CD4-positive, alpha-beta T cell treated with Interferon alpha-2 for 1 hour (primary cell): ENCODE measurements at regions not wholly inside any gene's neighbourhood (a gene's known extent, or its start where the extent isn't known, plus 50 kb on each side); places are given as distances from the start of the nearest gene placed in this dataset.
A peak's percentile ranks its signal among the peaks of the same experiment; 100 is the strongest.
"Not testable (repeated sequence)": the region's sequence is repeated elsewhere in the genome, so short reads cannot be mapped to it uniquely, and the experiment has no call there.

Experiments used
- DNase-seq, 2 donors: peaks; one replicate each; pipeline ENCODE4 v3.0.0-alpha.2; 2020 to 2022

DNA sequence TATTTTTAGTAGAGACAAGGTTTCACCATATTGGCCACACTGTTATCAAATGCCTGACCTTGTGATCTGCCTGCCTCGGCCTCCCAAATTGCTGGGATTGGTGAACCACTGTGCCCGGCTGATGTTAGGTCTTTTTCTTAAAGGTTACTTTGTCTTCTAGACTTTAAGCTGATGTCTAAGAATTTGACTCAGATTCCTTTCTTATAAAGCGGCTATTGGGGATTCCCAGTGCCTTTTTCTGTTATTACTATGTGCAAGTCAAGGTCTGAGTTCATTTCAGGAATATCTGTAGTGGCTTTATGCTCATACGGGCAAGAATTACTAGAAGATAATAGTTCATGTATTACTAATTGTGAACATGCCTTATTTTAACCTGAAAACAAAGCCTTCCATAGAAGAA, 102.8 kb downstream of the LAT start:
- DNase-seq: not testable (repeated sequence)

DNA sequence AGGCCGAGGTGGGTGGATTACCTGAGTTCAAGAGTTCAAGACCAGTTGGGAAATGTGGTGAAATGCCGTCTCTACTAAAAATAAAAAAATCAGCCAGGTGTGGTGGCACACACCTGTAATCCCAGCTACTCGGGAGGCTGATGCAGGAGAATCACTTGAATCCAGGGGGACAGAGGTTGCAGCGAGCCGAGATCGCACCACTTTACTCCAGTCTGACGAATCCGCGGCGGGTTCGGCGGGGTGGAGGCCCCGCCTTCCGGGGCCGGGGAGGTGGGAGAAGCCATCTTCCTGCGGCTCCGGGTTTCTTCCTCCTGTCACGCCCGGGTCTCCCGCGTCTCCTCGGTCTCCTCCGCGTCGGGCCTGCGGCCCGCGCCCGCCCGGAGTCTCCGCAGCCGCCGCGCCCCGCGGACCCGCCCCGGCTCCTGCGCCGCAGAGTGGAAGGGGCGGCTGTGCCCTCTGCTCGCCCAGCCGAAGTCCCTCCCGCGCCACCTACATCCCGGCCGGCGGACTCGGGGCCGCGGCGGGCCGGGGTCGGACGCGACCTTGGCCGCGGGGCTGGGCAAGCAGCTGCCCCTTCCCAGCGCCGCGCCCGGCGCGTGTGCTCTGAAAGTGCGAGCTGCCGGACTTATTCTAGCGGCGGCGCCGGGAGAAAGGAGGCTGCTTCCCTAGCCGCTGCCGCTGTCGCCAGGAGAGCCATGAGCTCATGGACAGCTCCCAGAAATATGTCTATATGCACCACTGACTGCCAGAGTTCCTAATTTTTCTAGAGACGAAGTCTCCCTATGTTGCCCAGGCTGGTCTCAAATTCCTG, 97.2 kb downstream of the LAT start:
- DNase-seq: peak; percentile 15 to 55

DNA sequence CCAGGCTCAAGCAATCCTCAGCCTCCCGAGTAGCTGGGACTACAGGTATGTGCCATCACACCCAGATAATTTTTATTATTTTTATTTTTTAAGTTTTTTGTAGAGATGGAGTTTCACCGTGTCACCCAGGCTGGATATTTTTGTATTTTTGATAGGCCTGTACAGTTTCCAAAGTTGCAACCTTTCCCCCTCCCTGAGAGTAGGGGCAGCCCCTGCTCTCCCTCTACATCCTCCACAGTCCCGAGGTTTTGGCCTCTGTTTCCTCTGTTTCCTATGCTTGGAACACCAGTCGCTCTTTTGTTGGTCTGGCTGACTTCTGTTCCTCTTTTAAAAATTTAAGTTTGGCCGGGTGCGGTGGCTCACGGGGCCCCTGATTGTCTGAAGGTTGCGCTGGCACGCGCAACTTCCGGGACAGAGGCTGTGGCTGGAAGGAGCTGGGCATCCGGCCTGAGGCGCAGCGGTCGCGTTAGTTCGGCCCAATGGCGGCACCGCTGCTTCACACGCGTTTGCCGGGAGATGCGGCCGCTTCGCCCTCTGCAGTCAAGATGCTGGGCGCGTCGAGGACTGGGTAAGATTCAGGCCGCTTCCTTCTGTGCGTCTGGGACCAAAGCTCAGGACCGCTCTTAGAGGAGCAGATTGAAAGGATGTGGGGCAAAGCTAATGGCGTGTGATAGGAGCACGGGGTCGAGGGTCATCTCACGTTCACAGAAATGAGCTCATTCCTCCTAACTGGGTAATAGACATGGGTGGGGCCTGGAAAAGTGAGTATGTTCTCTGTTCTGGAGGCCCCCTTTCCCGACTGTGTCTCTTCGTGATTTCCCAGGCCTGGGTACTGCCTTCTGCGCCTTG, 89.9 kb downstream of the LAT start:
- DNase-seq: peak; percentile 51 to 53

DNA sequence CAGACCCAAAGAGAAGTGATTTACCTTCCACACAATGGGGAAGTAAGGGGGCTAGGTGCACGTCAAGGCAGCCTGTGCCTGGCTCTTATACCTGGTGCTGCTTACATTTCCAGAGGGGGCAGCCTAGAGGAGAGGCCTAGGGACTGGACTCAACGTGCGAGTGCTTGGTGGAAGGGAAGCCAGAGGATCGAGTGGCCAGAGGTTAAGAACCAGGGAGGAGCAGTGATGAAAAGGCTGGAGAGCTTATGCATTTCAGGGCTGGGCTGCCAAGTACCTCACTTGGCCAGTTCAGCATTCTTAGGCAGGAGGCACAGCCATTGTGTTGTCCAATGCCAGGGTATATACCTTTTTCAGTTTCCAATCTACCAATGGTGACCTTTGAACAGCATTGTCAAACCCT, 77.4 kb downstream of the LAT start:
- not testable (repeated sequence) for DNase-seq

DNA sequence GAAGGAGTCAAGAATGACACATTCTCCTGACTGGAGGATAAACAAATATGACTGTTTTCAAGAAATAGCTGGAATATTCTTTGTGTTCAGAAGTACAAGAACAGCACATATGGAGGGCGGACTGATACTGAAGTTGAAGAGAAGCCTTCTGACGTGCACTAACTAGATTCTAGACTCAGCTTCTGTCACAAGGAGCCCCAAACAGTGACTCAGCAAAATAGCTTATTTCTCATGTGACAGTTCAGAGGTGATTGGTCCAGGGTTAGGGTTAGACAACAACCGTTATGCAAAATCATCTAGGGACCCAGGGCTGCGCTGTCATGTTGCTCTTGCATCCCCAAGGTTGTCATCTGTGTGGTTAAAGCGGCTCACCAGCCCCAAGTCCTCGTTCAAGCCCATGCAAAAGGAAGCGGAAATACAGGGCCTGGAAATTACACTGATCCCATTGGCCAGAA, 76.6 kb downstream of the LAT start:
- DNase-seq: not testable (repeated sequence)

DNA sequence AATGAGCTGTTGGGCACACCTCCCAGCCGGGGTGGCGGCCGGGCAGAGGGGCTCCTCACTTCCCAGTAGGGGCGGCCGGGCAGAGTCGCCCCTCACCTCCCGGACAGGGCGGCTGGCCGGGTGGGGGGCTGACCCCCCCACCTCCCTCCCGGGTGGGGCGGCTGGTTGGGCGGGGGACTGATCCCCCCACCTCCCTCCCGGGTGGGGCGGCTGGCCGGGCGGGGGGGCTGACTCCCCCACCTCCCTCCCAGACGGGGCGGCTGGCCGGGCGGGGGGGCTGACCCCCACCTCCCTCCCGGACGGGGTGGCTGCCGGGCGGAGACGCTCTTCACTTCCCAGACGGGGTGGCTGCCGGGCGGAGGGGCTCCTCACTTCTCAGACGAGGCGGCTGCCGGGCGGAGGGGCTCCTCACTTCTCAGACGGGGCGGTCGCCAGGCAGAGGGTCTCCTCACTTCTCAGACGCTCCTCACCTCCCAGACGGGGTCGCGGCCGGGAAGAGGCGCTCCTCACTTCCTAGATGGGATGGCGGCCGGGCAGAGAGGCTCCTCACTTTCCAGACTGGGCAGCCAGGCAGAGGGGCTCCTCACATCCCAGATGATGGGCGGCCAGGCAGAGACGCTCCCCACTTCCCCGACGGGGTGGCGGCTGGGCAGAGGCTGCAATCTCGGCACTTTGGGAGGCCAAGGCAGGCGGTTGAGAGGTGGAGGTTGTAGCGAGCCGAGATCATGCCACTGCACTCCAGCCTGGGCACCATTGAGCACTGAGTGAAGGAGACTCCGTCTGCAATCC, 75.4 kb downstream of the LAT start:
- DNase-seq: not testable (repeated sequence)

DNA sequence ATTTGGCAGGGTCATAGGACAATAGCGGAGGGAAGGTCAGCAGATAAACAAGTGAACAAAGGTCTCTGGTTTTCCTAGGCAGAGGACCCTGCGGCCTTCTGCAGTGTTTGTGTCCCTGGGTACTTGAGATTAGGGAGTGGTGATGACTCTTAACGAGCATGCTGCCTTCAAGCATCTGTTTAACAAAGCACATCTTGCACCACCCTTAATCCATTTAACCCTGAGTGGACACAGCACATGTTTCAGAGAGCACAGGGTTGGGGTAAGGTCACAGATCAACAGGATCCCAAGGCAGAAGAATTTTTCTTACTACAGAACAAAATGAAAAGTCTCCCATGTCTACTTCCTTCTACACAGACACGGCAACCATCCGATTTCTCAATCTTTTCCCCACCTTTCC, 74.7 kb downstream of the LAT start:
- not testable (repeated sequence) for DNase-seq
